ENCODE measurements at regions not wholly inside any gene's neighbourhood (a gene's known extent, or its start where the extent isn't known, plus 50 kb on each side); places are given as distances from the start of the nearest gene placed in this dataset.
"Not testable (repeated sequence)": the region's sequence is repeated elsewhere in the genome, so short reads cannot be mapped to it uniquely, and the experiment has no call there.

GRCh38 chr7:25469669-25470068 is 241.4 kb upstream of the NPVF start:
- no peak for DNase-seq (ENCODE audit: low read depth)
- TF ChIP-seq, protein P1, sequence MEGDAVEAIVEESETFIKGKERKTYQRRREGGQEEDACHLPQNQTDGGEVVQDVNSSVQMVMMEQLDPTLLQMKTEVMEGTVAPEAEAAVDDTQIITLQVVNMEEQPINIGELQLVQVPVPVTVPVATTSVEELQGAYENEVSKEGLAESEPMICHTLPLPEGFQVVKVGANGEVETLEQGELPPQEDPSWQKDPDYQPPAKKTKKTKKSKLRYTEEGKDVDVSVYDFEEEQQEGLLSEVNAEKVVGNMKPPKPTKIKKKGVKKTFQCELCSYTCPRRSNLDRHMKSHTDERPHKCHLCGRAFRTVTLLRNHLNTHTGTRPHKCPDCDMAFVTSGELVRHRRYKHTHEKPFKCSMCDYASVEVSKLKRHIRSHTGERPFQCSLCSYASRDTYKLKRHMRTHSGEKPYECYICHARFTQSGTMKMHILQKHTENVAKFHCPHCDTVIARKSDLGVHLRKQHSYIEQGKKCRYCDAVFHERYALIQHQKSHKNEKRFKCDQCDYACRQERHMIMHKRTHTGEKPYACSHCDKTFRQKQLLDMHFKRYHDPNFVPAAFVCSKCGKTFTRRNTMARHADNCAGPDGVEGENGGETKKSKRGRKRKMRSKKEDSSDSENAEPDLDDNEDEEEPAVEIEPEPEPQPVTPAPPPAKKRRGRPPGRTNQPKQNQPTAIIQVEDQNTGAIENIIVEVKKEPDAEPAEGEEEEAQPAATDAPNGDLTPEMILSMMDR (IDR thresholded peaks at IDR 0.05; ENCODE audit: low read length, missing control alignments) = no peak
- H3K4me3 ChIP-seq (replicated peaks; ENCODE audit: low read depth, low read length) = no peak overlapping the region

DNA sequence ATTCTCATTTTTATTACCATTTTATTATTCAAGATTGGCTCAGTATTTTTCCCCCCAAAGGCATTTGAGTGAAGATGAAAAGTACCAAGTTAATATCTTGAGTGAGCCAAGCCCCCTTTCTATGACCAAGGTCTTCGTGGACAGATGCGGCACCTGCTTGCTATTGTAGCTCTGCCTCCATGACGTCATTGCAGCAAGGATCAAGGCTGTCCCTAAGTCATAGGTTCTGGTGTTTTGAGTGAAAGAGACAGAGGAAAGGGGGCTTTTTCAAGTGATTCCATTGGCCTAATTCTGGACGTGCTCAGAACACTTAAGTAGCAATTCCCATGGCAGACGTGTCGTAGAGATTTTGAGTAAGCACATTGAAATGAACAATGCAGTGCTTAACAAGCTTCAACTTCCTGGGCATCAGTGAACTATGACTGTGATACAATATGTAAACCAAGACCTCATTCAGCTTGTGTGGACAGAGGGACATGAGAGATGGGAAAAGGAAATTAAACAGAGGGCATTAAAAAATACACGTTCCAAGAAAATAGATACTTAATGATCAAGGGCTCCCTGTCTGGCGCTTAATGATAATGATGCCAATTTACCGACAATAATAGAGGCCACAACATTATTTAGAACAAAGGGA is 248.7 kb upstream of the NPVF start:
- H3K4me3 ChIP-seq (replicated peaks; ENCODE audit: low read depth, low read length) = no peak overlapping the region

DNA sequence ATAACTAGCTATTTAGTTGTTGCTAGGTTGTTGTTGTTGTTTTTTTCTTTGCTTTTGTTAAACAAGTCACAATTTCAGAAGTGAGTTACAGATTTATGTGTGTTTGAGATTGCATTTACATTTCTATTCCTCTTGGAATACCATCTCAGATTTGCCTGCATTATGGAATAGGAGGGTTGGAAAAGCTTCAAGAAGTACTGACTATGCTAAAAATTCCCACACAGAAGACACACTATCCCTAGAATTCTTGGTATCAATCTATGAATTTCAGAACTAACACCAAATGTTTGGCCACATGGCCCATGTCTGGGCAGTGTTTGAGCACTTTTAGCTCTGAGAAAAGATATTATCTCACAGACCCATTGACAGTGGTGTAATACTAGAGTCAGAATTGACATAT is 249.9 kb upstream of the NPVF start:
- DNase-seq (ENCODE audit: low read depth); H3K4me3 ChIP-seq (replicated peaks; ENCODE audit: low read depth, low read length): not testable (repeated sequence)

More for the DNA sequence above, 248.7 kb upstream of the NPVF start:
- TF ChIP-seq, protein P1 (IDR thresholded peaks at IDR 0.05; ENCODE audit: low read length, missing control alignments) = no peak
- DNase-seq (ENCODE audit: low read depth) = no peak

- H3K4me3 ChIP-seq (replicated peaks; ENCODE audit: low read depth, low read length) = no peak overlapping the region
- no peak for DNase-seq (ENCODE audit: low read depth)
- TF ChIP-seq, protein P1 (IDR thresholded peaks at IDR 0.05; ENCODE audit: low read length, missing control alignments) = no peak
Measured at GRCh38 chr7:25478925-25479324, 250.6 kb upstream of the NPVF start.

GRCh38 chr7:25481891-25482290 is 253.6 kb upstream of the NPVF start:
- H3K4me3 ChIP-seq (replicated peaks; ENCODE audit: low read depth, low read length) = no peak overlapping the region
- DNase-seq (ENCODE audit: low read depth) = no peak
- TF ChIP-seq, protein P1 (IDR thresholded peaks at IDR 0.05; ENCODE audit: low read length, missing control alignments) = no peak

- H3K4me3 ChIP-seq (replicated peaks; ENCODE audit: low read depth, low read length) = no peak overlapping the region
- no peak for DNase-seq (ENCODE audit: low read depth)
- TF ChIP-seq, protein P1 (IDR thresholded peaks at IDR 0.05; ENCODE audit: low read length, missing control alignments) = no peak
Measured at GRCh38 chr7:25482631-25483030, 254.3 kb upstream of the NPVF start.

- no peak for DNase-seq (ENCODE audit: low read depth)
- no peak overlapping the region for H3K4me3 ChIP-seq (replicated peaks; ENCODE audit: low read depth, low read length)
- TF ChIP-seq, protein P1 (IDR thresholded peaks at IDR 0.05; ENCODE audit: low read length, missing control alignments) = no peak
Measured at GRCh38 chr7:25485026-25485425, 256.7 kb upstream of the NPVF start.
